ENCODE measurements at regions not wholly inside any gene's neighbourhood (a gene's known extent, or its start where the extent isn't known, plus 50 kb on each side); places are given as distances from the start of the nearest gene placed in this dataset.

GRCh38 chr11:127061947-127062346, 61.4 kb upstream of the KIRREL3 start:
- Mint-ChIP-seq H3K4me3 (no peak overlapping the region), H3K4me1 (ENCODE audit: low read depth in 2 of 2) (no peaks in the 10 kb centered on the region), H3K9me3 (no peaks in the 10 kb centered on the region), H3K27me3 (peaks cover 3 to 4% of the 10 kb centered on the region in 2 donors), H3K27ac (no peak overlapping the region), H3K36me3 (no peaks in the 10 kb centered on the region)
- DNase-seq (ENCODE audit: low spot score) (no peak), ATAC-seq (no peak)

GRCh38 chr11:127059750-127060149, 59.2 kb upstream of the KIRREL3 start:
- DNase-seq (ENCODE audit: low spot score) (no peak), ATAC-seq (peak in 1 of 2 donors; percentile 22)
- no peak overlapping the region for H3K27ac Mint-ChIP-seq
- H3K36me3 Mint-ChIP-seq, result no peaks in the 10 kb centered on the region
- peaks cover 4 to 6% of the 10 kb centered on the region in 2 donors for H3K27me3 Mint-ChIP-seq
- H3K4me3 Mint-ChIP-seq, result no peak overlapping the region
- H3K9me3 Mint-ChIP-seq, result peaks cover 2% of the 10 kb centered on the region
- H3K4me1 Mint-ChIP-seq (ENCODE audit: low read depth in 2 of 2), result no peaks in the 10 kb centered on the region

- no peaks in the 10 kb centered on the region for H3K4me1 Mint-ChIP-seq (ENCODE audit: low read depth in 2 of 2)
- H3K27ac Mint-ChIP-seq, result no peak overlapping the region
- H3K27me3 Mint-ChIP-seq, result peaks cover 4 to 6% of the 10 kb centered on the region in 2 donors
- ATAC-seq (peak in 1 of 2 donors; percentile 4), DNase-seq (ENCODE audit: low spot score) (no peak)
- H3K9me3 Mint-ChIP-seq, result peaks cover 2% of the 10 kb centered on the region
- no peaks in the 10 kb centered on the region for H3K36me3 Mint-ChIP-seq
- H3K4me3 Mint-ChIP-seq, result no peak overlapping the region
Measured at GRCh38 chr11:127059286-127059685, 58.7 kb upstream of the KIRREL3 start.

- no peak overlapping the region for H3K27ac Mint-ChIP-seq
- no peak for DNase-seq (ENCODE audit: low spot score)
- no peaks in the 10 kb centered on the region for H3K4me1 Mint-ChIP-seq (ENCODE audit: low read depth in 2 of 2)
- no peak overlapping the region for H3K4me3 Mint-ChIP-seq
- ATAC-seq, result no peak
- H3K9me3 Mint-ChIP-seq, result peaks cover 2% of the 10 kb centered on the region
- H3K36me3 Mint-ChIP-seq, result no peaks in the 10 kb centered on the region
- peaks cover 4 to 7% of the 10 kb centered on the region in 2 donors for H3K27me3 Mint-ChIP-seq
Measured at GRCh38 chr11:127058524-127058923, 58.0 kb upstream of the KIRREL3 start.

- Mint-ChIP-seq H3K9me3 (peaks cover 2% of the 10 kb centered on the region), H3K27ac (no peak overlapping the region), H3K36me3 (no peaks in the 10 kb centered on the region), H3K4me1 (ENCODE audit: low read depth in 2 of 2) (no peaks in the 10 kb centered on the region), H3K4me3 (no peak overlapping the region), H3K27me3 (peaks cover 8 to 15% of the 10 kb centered on the region in 2 donors)
- DNase-seq (ENCODE audit: low spot score) (no peak), ATAC-seq (no peak)
Measured at GRCh38 chr11:127057126-127057525, 56.6 kb upstream of the KIRREL3 start.

GRCh38 chr11:127056338-127056971, 55.9 kb upstream of the KIRREL3 start:
- H3K9me3 Mint-ChIP-seq, result peaks cover 2% of the 10 kb centered on the region
- no peak for ATAC-seq

GRCh38 chr11:127055236-127055635, 54.7 kb upstream of the KIRREL3 start:
- H3K4me1 Mint-ChIP-seq (ENCODE audit: low read depth in 2 of 2), result no peaks in the 10 kb centered on the region
- peaks cover 2% of the 10 kb centered on the region for H3K9me3 Mint-ChIP-seq
- H3K27me3 Mint-ChIP-seq, result peaks cover 9 to 20% of the 10 kb centered on the region in 2 donors
- ATAC-seq (no peak), DNase-seq (ENCODE audit: low spot score) (no peak)
- H3K36me3 Mint-ChIP-seq, result no peaks in the 10 kb centered on the region
- no peak overlapping the region for H3K4me3 Mint-ChIP-seq
- H3K27ac Mint-ChIP-seq, result no peak overlapping the region

More at GRCh38 chr11:127056338-127056971, 55.9 kb upstream of the KIRREL3 start:
- peaks cover 11 to 20% of the 10 kb centered on the region in 2 donors for H3K27me3 Mint-ChIP-seq
- no peaks in the 10 kb centered on the region for H3K36me3 Mint-ChIP-seq
- H3K4me3 Mint-ChIP-seq, result no peak overlapping the region
- no peaks in the 10 kb centered on the region for H3K4me1 Mint-ChIP-seq (ENCODE audit: low read depth in 2 of 2)
- H3K27ac Mint-ChIP-seq, result no peak overlapping the region
- no peak for DNase-seq (ENCODE audit: low spot score)

- DNase-seq (ENCODE audit: low spot score) (no peak), ATAC-seq (no peak)
- H3K4me1 Mint-ChIP-seq (ENCODE audit: low read depth in 2 of 2), result no peaks in the 10 kb centered on the region
- H3K36me3 Mint-ChIP-seq, result no peaks in the 10 kb centered on the region
- H3K4me3 Mint-ChIP-seq, result no peak overlapping the region
- peaks cover 2% of the 10 kb centered on the region for H3K9me3 Mint-ChIP-seq
- no peak overlapping the region for H3K27ac Mint-ChIP-seq
- peaks cover 9 to 20% of the 10 kb centered on the region in 2 donors for H3K27me3 Mint-ChIP-seq
Measured at GRCh38 chr11:127054153-127054552, 53.6 kb upstream of the KIRREL3 start.

- no peaks in the 10 kb centered on the region for H3K36me3 Mint-ChIP-seq
- peaks cover 2% of the 10 kb centered on the region for H3K9me3 Mint-ChIP-seq
- no peak for ATAC-seq
- H3K4me1 Mint-ChIP-seq (ENCODE audit: low read depth in 2 of 2), result no peaks in the 10 kb centered on the region
- H3K27me3 Mint-ChIP-seq, result peaks cover 9 to 20% of the 10 kb centered on the region in 2 donors
- no peak overlapping the region for H3K27ac Mint-ChIP-seq
- no peak overlapping the region for H3K4me3 Mint-ChIP-seq
- no peak for DNase-seq (ENCODE audit: low spot score)
Measured at GRCh38 chr11:127052404-127052803, 51.8 kb upstream of the KIRREL3 start.
